ENCODE measurements at regions not wholly inside any gene's neighbourhood (a gene's known extent, or its start where the extent isn't known, plus 50 kb on each side); places are given as distances from the start of the nearest gene placed in this dataset.

DNA sequence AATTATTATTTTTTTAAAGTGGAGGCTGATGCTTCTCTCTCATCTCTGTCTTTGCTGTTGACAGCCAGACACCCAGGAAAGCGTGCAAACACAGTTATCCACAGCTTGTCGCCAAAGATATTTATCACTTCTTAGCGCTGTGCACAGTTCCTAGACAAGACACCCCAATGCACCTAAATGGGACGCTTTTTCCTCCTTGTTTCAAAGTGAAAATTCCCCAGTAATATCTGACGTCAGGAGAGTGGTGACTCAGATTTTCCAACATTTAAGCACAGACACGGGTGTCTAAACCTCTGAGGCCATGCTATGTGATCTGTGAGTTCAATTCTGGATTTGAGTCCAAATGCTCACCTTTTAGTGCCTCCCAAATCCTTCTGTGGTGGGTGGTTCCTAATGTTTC is 151.6 kb downstream of the EMX2 start (continued):
- TF ChIP-seq KDM4A (IDR thresholded peaks at IDR 0.05; ENCODE audit: low read depth, low read length, severe bottlenecking) = no peak

All from H1 (cell line).